Tibial artery (tissue), 4 donors: ENCODE measurements at regions not wholly inside any gene's neighbourhood (a gene's known extent, or its start where the extent isn't known, plus 50 kb on each side); places are given as distances from the start of the nearest gene placed in this dataset.

Experiments used
- DNase-seq, 2 donors: peaks; one replicate each; pipeline ENCODE4 v3.0.0-alpha.2; 2019
- H3K27ac ChIP-seq, 2 donors: fragments of 200-600 bp; sonication (generic) in 1 of 2; 1 replicate in 1 of 2; 2 replicates in 1 of 2; pipeline ENCODE4 v1.5.1; 2018 to 2019; ENCODE audit warnings: mild to moderate bottlenecking in 1 of 2
- H3K27me3 ChIP-seq, 2 donors: fragments of 200-600 bp; sonication (generic) in 1 of 2; one replicate each; pipeline versions ENCODE4 v1.5.1 to v1.6.0; 2016 to 2019
- H3K36me3 ChIP-seq, 3 donors: fragments of 200-600 bp; sonication (generic) in 2 of 3; one replicate each; pipeline ENCODE4 v1.5.1; 2016 to 2019; ENCODE audit warnings: mild to moderate bottlenecking in 2 of 3
- H3K4me1 ChIP-seq, 4 donors: fragments of 200-600 bp; sonication (generic) in 2 of 4; 1 replicate in 3 of 4; 2 replicates in 1 of 4; pipeline ENCODE4 v1.5.1; 2016 to 2019
- H3K4me3 ChIP-seq, 2 donors: fragments of 200-600 bp; sonication (generic) in 1 of 2; 1 replicate in 1 of 2; 2 replicates in 1 of 2; pipeline ENCODE4 v1.5.1; 2018 to 2019; ENCODE audit warnings: mild to moderate bottlenecking in 2 of 2
- H3K9me3 ChIP-seq, 3 donors: fragments of 200-600 bp; sonication (generic) in 1 of 3; one replicate each; pipeline ENCODE4 v1.5.1; 2016 to 2019
- intact Hi-C: fragments of 100-400 bp; cut with DNase I; formaldehyde crosslinking; loops from one replicate; pipeline ENCODE4 v1.15.0; 2023; ENCODE audit warnings: low total_unique reads
- TF ChIP-seq, protein P1 (sequence below), 2 experiments: fragments of 200-600 bp in 1 of 2; fragments of 450-650 bp in 1 of 2; IDR thresholded peaks; one replicate each; pipeline ENCODE4 v1.5.1; 2017 to 2019; ENCODE audit warnings: antibody characterized with exemption in 2 of 2, mild to moderate bottlenecking in 1 of 2, moderate library complexity in 1 of 2

DNA sequence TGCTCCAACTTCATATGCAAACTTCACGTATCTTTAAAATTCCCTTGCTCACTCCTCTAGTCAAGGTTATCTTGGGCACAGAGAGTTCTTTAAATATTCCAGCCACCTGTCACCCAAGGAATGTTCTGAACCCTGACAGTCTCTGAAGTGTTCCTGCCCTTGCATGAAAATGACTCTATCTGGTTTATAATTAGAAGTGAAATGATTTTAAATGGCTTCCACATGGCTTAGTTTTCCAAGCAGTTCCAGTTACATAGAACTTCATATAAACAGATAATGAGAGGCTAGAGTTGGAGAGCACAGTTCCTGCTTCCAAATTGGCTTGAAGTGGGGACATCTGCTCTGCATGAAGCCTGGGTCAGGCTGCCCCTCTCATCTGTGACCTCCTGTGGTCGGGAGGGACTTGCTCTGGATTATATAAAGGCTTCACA, 81.9 kb downstream of the SLC4A3 start:
- DNase-seq = no peak
- no peak overlapping the region for H3K4me3 ChIP-seq

GRCh38 chr2:219713110-219713509, 85.7 kb downstream of the SLC4A3 start:
- TF ChIP-seq, protein P1, sequence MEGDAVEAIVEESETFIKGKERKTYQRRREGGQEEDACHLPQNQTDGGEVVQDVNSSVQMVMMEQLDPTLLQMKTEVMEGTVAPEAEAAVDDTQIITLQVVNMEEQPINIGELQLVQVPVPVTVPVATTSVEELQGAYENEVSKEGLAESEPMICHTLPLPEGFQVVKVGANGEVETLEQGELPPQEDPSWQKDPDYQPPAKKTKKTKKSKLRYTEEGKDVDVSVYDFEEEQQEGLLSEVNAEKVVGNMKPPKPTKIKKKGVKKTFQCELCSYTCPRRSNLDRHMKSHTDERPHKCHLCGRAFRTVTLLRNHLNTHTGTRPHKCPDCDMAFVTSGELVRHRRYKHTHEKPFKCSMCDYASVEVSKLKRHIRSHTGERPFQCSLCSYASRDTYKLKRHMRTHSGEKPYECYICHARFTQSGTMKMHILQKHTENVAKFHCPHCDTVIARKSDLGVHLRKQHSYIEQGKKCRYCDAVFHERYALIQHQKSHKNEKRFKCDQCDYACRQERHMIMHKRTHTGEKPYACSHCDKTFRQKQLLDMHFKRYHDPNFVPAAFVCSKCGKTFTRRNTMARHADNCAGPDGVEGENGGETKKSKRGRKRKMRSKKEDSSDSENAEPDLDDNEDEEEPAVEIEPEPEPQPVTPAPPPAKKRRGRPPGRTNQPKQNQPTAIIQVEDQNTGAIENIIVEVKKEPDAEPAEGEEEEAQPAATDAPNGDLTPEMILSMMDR (IDR thresholded peaks at IDR 0.05) = no peak
- intact Hi-C loops = no loop called here
- no peak for DNase-seq
- peaks cover 0 to 2% of the 10 kb centered on the region in 2 donors for H3K27me3 ChIP-seq
- no peaks in the 10 kb centered on the region for H3K36me3 ChIP-seq
- H3K4me3 ChIP-seq = no peak overlapping the region
- H3K9me3 ChIP-seq = no peaks in the 10 kb centered on the region
- H3K4me1 ChIP-seq = no peaks in the 10 kb centered on the region
- no peak overlapping the region for H3K27ac ChIP-seq

More for the DNA sequence above, 81.9 kb downstream of the SLC4A3 start:
- Histone ChIP-seq H3K9me3 (no peaks in the 10 kb centered on the region), H3K4me1 (no peaks in the 10 kb centered on the region), H3K27ac (no peak overlapping the region), H3K27me3 (peaks cover 0 to 2% of the 10 kb centered on the region in 2 donors), H3K36me3 (no peaks in the 10 kb centered on the region)
- TF ChIP-seq, protein P1 (IDR thresholded peaks at IDR 0.05) = no peak
- intact Hi-C loops = no loop called here

- DNase-seq = no peak
- Histone ChIP-seq H3K4me1 (no peaks in the 10 kb centered on the region), H3K27me3 (peaks cover 0 to 2% of the 10 kb centered on the region in 2 donors), H3K9me3 (no peaks in the 10 kb centered on the region), H3K4me3 (no peak overlapping the region), H3K36me3 (no peaks in the 10 kb centered on the region), H3K27ac (no peak overlapping the region)
- TF ChIP-seq, protein P1 (IDR thresholded peaks at IDR 0.05) = no peak
- intact Hi-C loops = no loop called here
Observed at GRCh38 chr2:219714681-219715400, 87.4 kb downstream of the SLC4A3 start.

DNA sequence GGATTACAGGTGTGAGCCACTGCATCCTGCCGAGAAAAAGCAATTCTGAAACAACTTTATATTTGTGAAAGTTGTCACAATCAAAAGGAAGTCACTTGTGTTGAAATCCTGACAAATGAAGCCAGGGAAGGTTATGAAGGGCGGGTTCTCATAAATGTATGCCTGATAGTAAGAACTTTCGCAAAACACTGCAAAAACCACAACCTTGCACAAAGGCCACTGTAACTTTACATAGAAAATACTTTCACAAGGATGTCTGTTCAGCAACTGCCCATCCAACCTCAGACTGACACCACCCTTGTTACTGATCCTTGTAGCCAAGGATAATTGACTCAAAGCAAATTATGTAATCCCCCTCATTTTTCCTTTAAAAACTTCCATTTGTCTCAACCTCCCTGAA, 90.6 kb downstream of the SLC4A3 start:
- no peak for DNase-seq
- no peaks in the 10 kb centered on the region for H3K36me3 ChIP-seq
- no peaks in the 10 kb centered on the region for H3K4me1 ChIP-seq
- H3K9me3 ChIP-seq = no peaks in the 10 kb centered on the region
- TF ChIP-seq, protein P1 (IDR thresholded peaks at IDR 0.05) = no peak
- H3K4me3 ChIP-seq = no peak overlapping the region
- H3K27ac ChIP-seq = no peak overlapping the region
- H3K27me3 ChIP-seq = no peaks in the 10 kb centered on the region
- intact Hi-C loops = no loop called here

GRCh38 chr2:219719521-219719920, 92.1 kb downstream of the SLC4A3 start:
- Histone ChIP-seq H3K4me1 (no peaks in the 10 kb centered on the region), H3K4me3 (no peak overlapping the region), H3K9me3 (no peaks in the 10 kb centered on the region), H3K27me3 (no peaks in the 10 kb centered on the region), H3K27ac (no peak overlapping the region), H3K36me3 (no peaks in the 10 kb centered on the region)
- intact Hi-C loops = no loop called here
- no peak for DNase-seq
- TF ChIP-seq, protein P1 (IDR thresholded peaks at IDR 0.05) = no peak
